ENCODE measurements at regions not wholly inside any gene's neighbourhood (a gene's known extent, or its start where the extent isn't known, plus 50 kb on each side); places are given as distances from the start of the nearest gene placed in this dataset.

GRCh38 chr9:129326061-129327005 lies 148.3 kb upstream of the IER5L start:
- TF ChIP-seq CTCF (conservative IDR thresholded peaks at IDR 0.05; ENCODE audit: control insufficient read depth, insufficient read depth, low read depth, low read length) = no peak
- no peak for DNase-seq (ENCODE audit: low read depth)
- H3K4me3 ChIP-seq (ENCODE audit: control insufficient read depth, low read depth, low read length) = no peak overlapping the region

- no peak for TF ChIP-seq CTCF (conservative IDR thresholded peaks at IDR 0.05; ENCODE audit: control insufficient read depth, insufficient read depth, low read depth, low read length)
- H3K4me3 ChIP-seq (ENCODE audit: control insufficient read depth, low read depth, low read length) = no peak overlapping the region
- no peak for DNase-seq (ENCODE audit: low read depth)
Observed at GRCh38 chr9:129324808-129325502, 146.9 kb upstream of the IER5L start.

- TF ChIP-seq CTCF (conservative IDR thresholded peaks at IDR 0.05; ENCODE audit: control insufficient read depth, insufficient read depth, low read depth, low read length) = no peak
- H3K4me3 ChIP-seq (ENCODE audit: control insufficient read depth, low read depth, low read length) = no peak overlapping the region
- no peak for DNase-seq (ENCODE audit: low read depth)
Observed at GRCh38 chr9:129323999-129324553, 146.0 kb upstream of the IER5L start.

GRCh38 chr9:129323376-129323998 lies 145.4 kb upstream of the IER5L start:
- TF ChIP-seq CTCF (conservative IDR thresholded peaks at IDR 0.05; ENCODE audit: control insufficient read depth, insufficient read depth, low read depth, low read length) = no peak
- DNase-seq (ENCODE audit: low read depth) = no peak
- no peak overlapping the region for H3K4me3 ChIP-seq (ENCODE audit: control insufficient read depth, low read depth, low read length)

- no peak for TF ChIP-seq CTCF (conservative IDR thresholded peaks at IDR 0.05; ENCODE audit: control insufficient read depth, insufficient read depth, low read depth, low read length)
- no peak overlapping the region for H3K4me3 ChIP-seq (ENCODE audit: control insufficient read depth, low read depth, low read length)
- DNase-seq (ENCODE audit: low read depth) = no peak
Observed at GRCh38 chr9:129322641-129323375, 144.7 kb upstream of the IER5L start.

Data from fibroblast of mammary gland (primary cell).